ENCODE measurements at regions not wholly inside any gene's neighbourhood (a gene's known extent, or its start where the extent isn't known, plus 50 kb on each side); places are given as distances from the start of the nearest gene placed in this dataset.
"Not testable (repeated sequence)": the region's sequence is repeated elsewhere in the genome, so short reads cannot be mapped to it uniquely, and the experiment has no call there.

GRCh38 chr1:81192647-81193642 is 607.8 kb upstream of the ADGRL2 start:
- no peaks in the 10 kb centered on the region for H3K4me1 Mint-ChIP-seq (ENCODE audit: low read depth)
- no peaks in the 10 kb centered on the region for H3K36me3 Mint-ChIP-seq (ENCODE audit: low read depth)
- no peaks in the 10 kb centered on the region for H3K27me3 Mint-ChIP-seq
- intact Hi-C loops (cut with micrococcal nuclease) = no loop called here
- no peak overlapping the region for H3K27ac Mint-ChIP-seq
- H3K4me3 Mint-ChIP-seq = no peak overlapping the region
- H3K9me3 Mint-ChIP-seq = peaks cover 12% of the 10 kb centered on the region

- Mint-ChIP-seq H3K36me3 (ENCODE audit: low read depth) (no peaks in the 10 kb centered on the region), H3K27ac (no peak overlapping the region), H3K27me3 (no peaks in the 10 kb centered on the region), H3K4me1 (ENCODE audit: low read depth) (peaks cover 10% of the 10 kb centered on the region), H3K9me3 (peaks cover 12% of the 10 kb centered on the region), H3K4me3 (no peak overlapping the region)
- intact Hi-C loops (cut with micrococcal nuclease) = no loop called here
Measured at GRCh38 chr1:81190003-81190402, 610.7 kb upstream of the ADGRL2 start.

- Mint-ChIP-seq H3K9me3 (peaks cover 23% of the 10 kb centered on the region), H3K27me3 (no peaks in the 10 kb centered on the region)
- intact Hi-C loops (cut with micrococcal nuclease) = no loop called here
Measured at GRCh38 chr1:81187635-81188034, 613.1 kb upstream of the ADGRL2 start.

GRCh38 chr1:81186261-81186660 is 614.5 kb upstream of the ADGRL2 start:
- intact Hi-C loops (cut with micrococcal nuclease) = no loop called here
- Mint-ChIP-seq H3K27ac (no peak overlapping the region), H3K36me3 (ENCODE audit: low read depth) (no peaks in the 10 kb centered on the region), H3K9me3 (peaks cover 31% of the 10 kb centered on the region), H3K27me3 (no peaks in the 10 kb centered on the region), H3K4me1 (ENCODE audit: low read depth) (peaks cover 10% of the 10 kb centered on the region), H3K4me3 (no peak overlapping the region)

More at GRCh38 chr1:81187635-81188034, 613.1 kb upstream of the ADGRL2 start:
- Mint-ChIP-seq H3K4me3 (no peak overlapping the region), H3K4me1 (ENCODE audit: low read depth) (peaks cover 10% of the 10 kb centered on the region), H3K27ac (no peak overlapping the region), H3K36me3 (ENCODE audit: low read depth) (no peaks in the 10 kb centered on the region)

GRCh38 chr1:81183553-81183952 is 617.2 kb upstream of the ADGRL2 start:
- no peaks in the 10 kb centered on the region for H3K27me3 Mint-ChIP-seq
- intact Hi-C loops (cut with micrococcal nuclease) = no loop called here

GRCh38 chr1:81183051-81183450 is 617.7 kb upstream of the ADGRL2 start:
- intact Hi-C loops (cut with micrococcal nuclease) = no loop called here
- Mint-ChIP-seq H3K4me1 (ENCODE audit: low read depth) (peaks cover 10% of the 10 kb centered on the region), H3K36me3 (ENCODE audit: low read depth) (no peaks in the 10 kb centered on the region), H3K9me3 (peaks cover 30% of the 10 kb centered on the region), H3K27me3 (no peaks in the 10 kb centered on the region), H3K27ac (no peak overlapping the region), H3K4me3 (no peak overlapping the region)

More at GRCh38 chr1:81183553-81183952, 617.2 kb upstream of the ADGRL2 start:
- Mint-ChIP-seq H3K9me3 (peaks cover 28% of the 10 kb centered on the region), H3K36me3 (ENCODE audit: low read depth) (no peaks in the 10 kb centered on the region), H3K4me3 (no peak overlapping the region), H3K4me1 (ENCODE audit: low read depth) (peaks cover 10% of the 10 kb centered on the region), H3K27ac (no peak overlapping the region)

- no peak overlapping the region for H3K27ac Mint-ChIP-seq
- no peaks in the 10 kb centered on the region for H3K27me3 Mint-ChIP-seq
- H3K4me3 Mint-ChIP-seq = no peak overlapping the region
- intact Hi-C loops (cut with micrococcal nuclease) = no loop called here
- H3K9me3 Mint-ChIP-seq = peaks cover 52% of the 10 kb centered on the region
- H3K4me1 Mint-ChIP-seq (ENCODE audit: low read depth) = no peaks in the 10 kb centered on the region
- no peaks in the 10 kb centered on the region for H3K36me3 Mint-ChIP-seq (ENCODE audit: low read depth)
Measured at GRCh38 chr1:81179242-81179641, 621.5 kb upstream of the ADGRL2 start.

- H3K4me3 Mint-ChIP-seq; intact Hi-C loops (cut with micrococcal nuclease); H3K4me1 Mint-ChIP-seq (ENCODE audit: low read depth); H3K27ac Mint-ChIP-seq; H3K27me3 Mint-ChIP-seq; H3K36me3 Mint-ChIP-seq (ENCODE audit: low read depth): not testable (repeated sequence)
- peaks cover 57% of the 10 kb centered on the region for H3K9me3 Mint-ChIP-seq
Measured at GRCh38 chr1:81178431-81179093, 622.2 kb upstream of the ADGRL2 start.

- Mint-ChIP-seq H3K4me1 (ENCODE audit: low read depth) (no peaks in the 10 kb centered on the region), H3K4me3 (no peak overlapping the region), H3K27ac (no peak overlapping the region), H3K27me3 (no peaks in the 10 kb centered on the region), H3K9me3 (peaks cover 66% of the 10 kb centered on the region), H3K36me3 (ENCODE audit: low read depth) (no peaks in the 10 kb centered on the region)
- intact Hi-C loops (cut with micrococcal nuclease) = no loop called here
Measured at GRCh38 chr1:81174811-81175476, 625.8 kb upstream of the ADGRL2 start.

- no peak overlapping the region for H3K27ac Mint-ChIP-seq
- H3K36me3 Mint-ChIP-seq (ENCODE audit: low read depth) = no peaks in the 10 kb centered on the region
- no peaks in the 10 kb centered on the region for H3K4me1 Mint-ChIP-seq (ENCODE audit: low read depth)
- H3K4me3 Mint-ChIP-seq = no peak overlapping the region
- peaks cover 61% of the 10 kb centered on the region for H3K9me3 Mint-ChIP-seq
- intact Hi-C loops (cut with micrococcal nuclease) = no loop called here
- no peaks in the 10 kb centered on the region for H3K27me3 Mint-ChIP-seq
Measured at GRCh38 chr1:81174052-81174451, 626.7 kb upstream of the ADGRL2 start.

GRCh38 chr1:81172483-81172882 is 628.3 kb upstream of the ADGRL2 start:
- peaks cover 54% of the 10 kb centered on the region for H3K9me3 Mint-ChIP-seq
- H3K4me3 Mint-ChIP-seq = no peak overlapping the region
- H3K4me1 Mint-ChIP-seq (ENCODE audit: low read depth) = no peaks in the 10 kb centered on the region
- intact Hi-C loops (cut with micrococcal nuclease) = no loop called here
- no peak overlapping the region for H3K27ac Mint-ChIP-seq
- H3K36me3 Mint-ChIP-seq (ENCODE audit: low read depth) = no peaks in the 10 kb centered on the region
- H3K27me3 Mint-ChIP-seq = no peaks in the 10 kb centered on the region

GRCh38 chr1:81170721-81171120 is 630.0 kb upstream of the ADGRL2 start:
- Mint-ChIP-seq H3K27me3 (no peaks in the 10 kb centered on the region), H3K36me3 (ENCODE audit: low read depth) (no peaks in the 10 kb centered on the region), H3K27ac (no peak overlapping the region), H3K4me1 (ENCODE audit: low read depth) (no peaks in the 10 kb centered on the region), H3K9me3 (peaks cover 49% of the 10 kb centered on the region), H3K4me3 (no peak overlapping the region)
- intact Hi-C loops (cut with micrococcal nuclease) = no loop called here

GRCh38 chr1:81165963-81166362 is 634.8 kb upstream of the ADGRL2 start:
- no peaks in the 10 kb centered on the region for H3K36me3 Mint-ChIP-seq (ENCODE audit: low read depth)
- H3K4me1 Mint-ChIP-seq (ENCODE audit: low read depth) = no peaks in the 10 kb centered on the region
- no peak overlapping the region for H3K27ac Mint-ChIP-seq
- H3K9me3 Mint-ChIP-seq = peaks cover 15% of the 10 kb centered on the region
- no peak overlapping the region for H3K4me3 Mint-ChIP-seq
- intact Hi-C loops (cut with micrococcal nuclease) = no loop called here
- no peaks in the 10 kb centered on the region for H3K27me3 Mint-ChIP-seq

GRCh38 chr1:81160696-81161095 is 640.0 kb upstream of the ADGRL2 start:
- H3K27me3 Mint-ChIP-seq = no peaks in the 10 kb centered on the region
- peaks cover 15% of the 10 kb centered on the region for H3K9me3 Mint-ChIP-seq
- H3K4me1 Mint-ChIP-seq (ENCODE audit: low read depth) = no peaks in the 10 kb centered on the region
- H3K27ac Mint-ChIP-seq = no peak overlapping the region
- no peak overlapping the region for H3K4me3 Mint-ChIP-seq
- intact Hi-C loops (cut with micrococcal nuclease) = no loop called here
- no peaks in the 10 kb centered on the region for H3K36me3 Mint-ChIP-seq (ENCODE audit: low read depth)

Measured in dendritic cell treated with granulocyte-macrophage colony-stimulating factor and Interleukin-4, amounts not matched to agents 40 ng/mL and 50 ng/mL, for 4 days (primary cell).